ENCODE measurements at regions not wholly inside any gene's neighbourhood (a gene's known extent, or its start where the extent isn't known, plus 50 kb on each side); places are given as distances from the start of the nearest gene placed in this dataset.

DNA sequence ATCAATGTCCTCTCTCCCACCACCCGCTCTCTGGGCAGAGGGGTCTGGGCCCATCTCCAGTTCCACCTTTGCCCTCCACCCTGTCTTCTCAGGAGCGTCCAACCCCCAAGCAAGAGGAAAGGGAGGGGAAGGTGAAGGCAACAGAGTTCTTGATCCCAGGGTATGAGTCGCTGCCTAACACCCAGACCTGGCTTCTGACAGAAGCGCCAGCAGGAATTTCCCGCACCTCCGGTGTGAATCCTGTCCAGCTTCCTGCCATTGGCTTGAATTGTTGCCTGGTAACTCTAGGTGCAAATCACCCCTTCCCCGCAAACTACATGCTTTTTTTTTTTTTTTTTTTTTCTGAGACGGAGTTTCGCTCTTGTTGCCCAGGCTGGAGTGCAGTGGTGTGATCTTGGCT lies 84.2 kb upstream of the IER5L start:
- TF ChIP-seq, protein P1, sequence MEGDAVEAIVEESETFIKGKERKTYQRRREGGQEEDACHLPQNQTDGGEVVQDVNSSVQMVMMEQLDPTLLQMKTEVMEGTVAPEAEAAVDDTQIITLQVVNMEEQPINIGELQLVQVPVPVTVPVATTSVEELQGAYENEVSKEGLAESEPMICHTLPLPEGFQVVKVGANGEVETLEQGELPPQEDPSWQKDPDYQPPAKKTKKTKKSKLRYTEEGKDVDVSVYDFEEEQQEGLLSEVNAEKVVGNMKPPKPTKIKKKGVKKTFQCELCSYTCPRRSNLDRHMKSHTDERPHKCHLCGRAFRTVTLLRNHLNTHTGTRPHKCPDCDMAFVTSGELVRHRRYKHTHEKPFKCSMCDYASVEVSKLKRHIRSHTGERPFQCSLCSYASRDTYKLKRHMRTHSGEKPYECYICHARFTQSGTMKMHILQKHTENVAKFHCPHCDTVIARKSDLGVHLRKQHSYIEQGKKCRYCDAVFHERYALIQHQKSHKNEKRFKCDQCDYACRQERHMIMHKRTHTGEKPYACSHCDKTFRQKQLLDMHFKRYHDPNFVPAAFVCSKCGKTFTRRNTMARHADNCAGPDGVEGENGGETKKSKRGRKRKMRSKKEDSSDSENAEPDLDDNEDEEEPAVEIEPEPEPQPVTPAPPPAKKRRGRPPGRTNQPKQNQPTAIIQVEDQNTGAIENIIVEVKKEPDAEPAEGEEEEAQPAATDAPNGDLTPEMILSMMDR (IDR thresholded peaks at IDR 0.05; ENCODE audit: low read depth, low read length, missing control alignments) = no peak
- no peak overlapping the region for H3K4me3 ChIP-seq (ENCODE audit: low read depth, low read length)
- no peak for DNase-seq
- H3K27me3 ChIP-seq (replicated peaks) = no peaks in the 10 kb centered on the region
- H3K36me3 ChIP-seq (replicated peaks) = no peaks in the 10 kb centered on the region
- H3K27ac ChIP-seq = no peak overlapping the region
- in situ Hi-C loops (cut with HindIII; ENCODE audit: low pct_ligation_motif_present, low sequenced_read_pairs) = no loop called here

DNA sequence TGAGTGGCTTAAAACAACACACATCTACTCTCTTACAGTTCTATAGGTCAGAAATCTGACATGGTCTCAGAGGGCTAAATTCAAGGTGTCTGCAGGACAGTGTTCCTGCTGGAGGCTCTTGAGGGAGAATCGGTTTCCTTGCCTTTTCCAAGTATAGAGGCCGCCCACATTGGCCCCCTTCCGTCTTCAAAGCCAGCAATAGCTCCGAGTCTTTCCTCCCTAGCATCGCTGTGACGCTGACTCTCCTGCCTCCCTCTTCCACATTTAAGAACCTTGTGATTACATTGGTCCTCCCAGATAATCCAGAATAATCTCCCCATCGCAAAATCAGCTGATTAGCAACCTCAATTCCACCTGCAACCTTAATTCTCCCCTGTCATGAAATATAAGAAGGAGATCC lies 81.3 kb upstream of the IER5L start:
- DNase-seq = no peak
- H3K27me3 ChIP-seq (replicated peaks) = no peaks in the 10 kb centered on the region
- no peaks in the 10 kb centered on the region for H3K36me3 ChIP-seq (replicated peaks)
- H3K27ac ChIP-seq = no peak overlapping the region
- H3K4me3 ChIP-seq (ENCODE audit: low read depth, low read length) = no peak overlapping the region
- in situ Hi-C loops (cut with HindIII; ENCODE audit: low pct_ligation_motif_present, low sequenced_read_pairs) = no loop called here
- TF ChIP-seq, protein P1 (IDR thresholded peaks at IDR 0.05; ENCODE audit: low read depth, low read length, missing control alignments) = no peak

- in situ Hi-C loops (cut with HindIII; ENCODE audit: low pct_ligation_motif_present, low sequenced_read_pairs) = no loop called here
- Histone ChIP-seq H3K27ac (no peak overlapping the region), H3K27me3 (replicated peaks) (no peaks in the 10 kb centered on the region), H3K4me3 (ENCODE audit: low read depth, low read length) (peak overlapping the region; percentile 37), H3K36me3 (replicated peaks) (no peaks in the 10 kb centered on the region)
- TF ChIP-seq, protein P1 (IDR thresholded peaks at IDR 0.05; ENCODE audit: low read depth, low read length, missing control alignments) = no peak
- no peak for DNase-seq
These were observed 80.8 kb upstream of the IER5L start for GRCh38 chr9:129258823-129259301.

- Histone ChIP-seq H3K4me3 (ENCODE audit: low read depth, low read length) (peak overlapping the region; percentile 37), H3K27ac (no peak overlapping the region), H3K36me3 (replicated peaks) (no peaks in the 10 kb centered on the region), H3K27me3 (replicated peaks) (no peaks in the 10 kb centered on the region)
- in situ Hi-C loops (cut with HindIII; ENCODE audit: low pct_ligation_motif_present, low sequenced_read_pairs) = no loop called here
- peak; percentile 83 for DNase-seq
- TF ChIP-seq, protein P1 (IDR thresholded peaks at IDR 0.05; ENCODE audit: low read depth, low read length, missing control alignments) = no peak
These were observed 80.2 kb upstream of the IER5L start for GRCh38 chr9:129258124-129258822.

DNA sequence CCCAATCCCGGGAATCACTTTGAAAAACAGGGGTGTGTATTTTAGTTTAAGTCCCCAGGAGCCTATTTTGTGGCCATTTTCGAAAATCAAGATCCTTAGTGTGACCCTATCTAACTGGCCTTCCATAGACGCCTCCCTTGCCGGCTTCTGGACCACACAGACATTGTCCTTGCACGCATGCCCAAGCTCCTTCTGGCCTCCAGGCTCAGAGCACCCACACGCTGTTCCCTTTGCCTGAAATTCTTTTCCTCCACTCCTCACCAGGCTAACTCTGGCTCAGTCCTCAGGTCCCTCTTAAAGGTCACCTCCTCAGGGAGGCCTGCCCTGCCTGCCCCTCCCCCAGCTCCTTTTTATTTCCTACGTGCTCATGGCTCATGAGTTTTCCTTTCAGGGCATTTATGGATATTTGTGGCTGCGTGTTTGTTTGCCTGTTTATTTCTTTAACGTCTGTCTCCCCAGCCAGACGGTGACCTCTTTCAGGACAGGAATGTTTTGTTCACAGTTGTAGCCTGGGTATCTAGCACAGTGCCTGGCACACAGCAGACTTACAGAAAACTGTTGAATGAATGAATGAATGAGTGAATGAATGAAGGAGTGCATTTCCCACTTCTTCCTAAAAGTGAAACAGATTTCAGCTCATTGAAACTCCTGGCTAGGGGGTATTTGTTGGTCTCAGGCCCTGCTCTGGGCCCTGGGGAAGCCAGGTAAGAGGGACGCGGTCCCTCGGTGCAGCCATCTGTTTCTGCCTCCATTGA lies 79.1 kb upstream of the IER5L start:
- no peak overlapping the region for H3K4me3 ChIP-seq (ENCODE audit: low read depth, low read length)
- TF ChIP-seq, protein P1 (IDR thresholded peaks at IDR 0.05; ENCODE audit: low read depth, low read length, missing control alignments) = no peak
- H3K27me3 ChIP-seq (replicated peaks) = no peaks in the 10 kb centered on the region
- no peak for DNase-seq
- in situ Hi-C loops (cut with HindIII; ENCODE audit: low pct_ligation_motif_present, low sequenced_read_pairs) = no loop called here
- H3K36me3 ChIP-seq (replicated peaks) = no peaks in the 10 kb centered on the region
- no peak overlapping the region for H3K27ac ChIP-seq

Measured in brain microvascular endothelial cell (primary cell).